Fibroblast of the conjunctiva (primary cell): ENCODE measurements at regions not wholly inside any gene's neighbourhood (a gene's known extent, or its start where the extent isn't known, plus 50 kb on each side); places are given as distances from the start of the nearest gene placed in this dataset.

Source experiments
- DNase-seq: peaks from one replicate; pipeline ENCODE4 v3.0.0-alpha.2; 2010; ENCODE audit warnings: low read depth

DNA sequence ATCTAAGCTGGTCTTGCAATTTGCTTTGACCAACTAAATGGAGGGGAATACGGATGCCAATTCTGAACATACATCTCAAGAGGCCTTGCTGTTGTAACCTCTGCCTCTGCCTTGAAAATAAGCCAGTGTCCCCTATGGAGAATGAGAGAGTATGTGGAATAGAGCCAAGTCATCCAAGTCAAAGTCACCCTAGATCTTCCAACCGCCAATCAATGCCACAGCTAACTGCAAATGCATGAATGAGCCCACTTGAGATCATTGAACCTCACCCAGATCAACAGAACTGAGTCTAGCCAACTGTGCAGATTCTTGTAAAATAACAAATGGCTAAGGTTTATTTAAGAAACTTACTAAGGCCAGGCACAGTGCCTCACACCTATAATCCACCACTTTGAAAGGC, 139.8 kb upstream of the TANK start:
- no peak for DNase-seq

DNA sequence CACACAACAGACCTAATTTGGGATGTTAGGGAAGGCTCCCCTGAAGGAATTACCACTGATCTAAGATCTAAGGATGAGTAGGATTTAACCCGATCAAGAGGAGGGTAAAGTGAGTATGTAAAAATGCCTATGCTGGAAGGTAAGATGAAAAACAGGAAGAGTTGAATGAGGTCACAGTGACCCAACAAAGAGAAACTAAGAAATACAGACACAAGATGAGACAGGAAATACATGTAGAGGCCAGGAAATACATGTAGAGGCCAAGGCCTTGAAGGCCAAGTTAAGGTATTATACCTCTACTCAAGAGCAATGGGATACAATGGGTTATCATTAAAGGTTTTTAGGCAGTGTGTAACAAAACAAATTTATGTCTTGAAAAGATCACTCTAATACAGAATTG, 131.6 kb upstream of the TANK start:
- no peak for DNase-seq

DNA sequence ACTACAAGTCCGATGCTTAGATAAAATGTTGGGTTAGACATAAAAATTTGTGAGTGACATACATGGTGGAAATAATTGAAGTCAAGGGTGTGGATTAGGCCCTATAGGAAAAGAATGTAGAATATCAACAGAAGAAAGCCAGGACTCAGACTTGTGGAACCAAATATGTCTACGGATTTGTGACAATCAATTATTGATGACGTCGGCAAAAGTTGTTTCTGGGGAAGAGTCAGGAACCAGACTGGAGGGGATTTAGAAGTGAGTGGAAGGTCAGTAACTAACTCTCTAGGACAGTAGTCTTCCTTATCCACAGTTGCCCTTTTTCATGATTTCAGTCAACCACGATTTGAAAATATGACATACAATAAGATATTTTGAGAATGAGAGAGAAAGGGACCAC, 130.9 kb upstream of the TANK start:
- DNase-seq = no peak

DNA sequence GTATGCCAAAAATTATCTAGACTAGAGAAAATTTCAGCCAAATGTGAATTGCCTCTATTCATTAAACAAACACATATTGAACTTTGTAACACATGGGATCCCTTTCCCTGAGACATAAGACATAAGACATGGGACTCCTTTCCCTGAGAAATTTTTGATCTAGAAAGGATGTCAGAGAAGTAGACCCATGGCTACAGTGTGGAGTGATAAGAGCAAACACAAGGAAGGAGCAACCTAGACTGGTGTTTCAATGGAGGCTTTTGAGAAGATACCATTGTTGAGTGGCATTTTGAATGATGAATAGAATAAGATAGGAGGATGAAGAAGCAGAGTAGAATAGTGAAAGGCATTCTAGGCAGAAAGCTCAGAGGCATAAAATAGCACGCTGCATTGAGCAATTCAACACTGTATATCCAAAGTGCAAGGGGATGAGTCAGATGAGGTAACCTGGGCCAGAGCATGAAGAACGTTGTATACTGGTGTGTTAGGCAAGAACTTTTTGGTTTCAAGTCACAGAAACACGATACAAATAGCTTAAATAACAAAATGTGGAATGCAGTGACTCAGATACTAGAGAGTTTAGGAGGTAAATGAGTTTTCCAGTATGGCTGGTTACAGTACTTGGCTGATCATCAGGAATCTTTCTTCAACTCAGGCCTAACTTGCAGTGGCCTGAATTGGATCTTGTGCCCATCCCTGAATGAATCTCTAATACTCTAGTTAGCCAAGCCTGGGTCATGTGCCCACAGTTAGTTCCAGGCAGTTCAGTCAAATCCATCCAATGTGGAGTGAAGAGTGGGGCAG, 129.8 kb upstream of the TANK start:
- peak; percentile 98 for DNase-seq

DNA sequence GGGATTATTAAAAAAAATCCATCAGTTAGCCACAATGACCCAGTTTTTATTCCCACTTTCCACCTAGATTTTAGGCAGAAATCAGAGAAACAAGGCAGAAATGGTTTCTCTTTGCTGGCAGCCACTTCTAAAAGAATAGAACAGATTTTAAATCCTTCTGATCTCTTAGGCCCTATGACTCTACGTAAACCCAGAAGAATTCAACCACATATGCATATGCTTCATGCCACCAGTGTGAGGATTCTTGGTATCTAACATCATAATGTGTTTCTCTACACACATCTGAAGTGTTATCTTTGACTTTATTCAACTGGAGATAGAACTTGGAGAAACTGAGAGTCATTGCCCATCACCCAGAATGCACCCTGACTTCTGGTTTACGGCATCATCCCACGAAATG, 128.7 kb upstream of the TANK start:
- no peak for DNase-seq

DNA sequence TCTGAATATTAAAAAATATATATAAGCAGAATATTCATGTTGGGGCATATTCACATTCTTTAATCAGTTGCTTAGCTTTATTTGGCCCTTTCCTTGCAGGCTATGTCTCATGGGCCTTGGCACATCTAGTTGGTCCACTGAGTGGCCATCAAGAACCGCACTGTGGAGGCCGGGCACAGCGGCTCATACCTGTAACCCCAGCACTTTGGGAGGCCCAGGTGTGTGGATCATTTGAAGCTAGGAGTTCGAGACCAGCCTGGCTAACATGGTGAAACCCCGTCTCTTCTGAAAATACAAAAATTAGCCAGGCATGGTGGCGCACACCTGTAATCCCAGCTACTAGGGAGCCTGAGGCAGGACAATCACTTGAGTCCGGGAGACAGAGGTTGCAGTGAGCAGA, 127.6 kb upstream of the TANK start:
- no peak for DNase-seq

DNA sequence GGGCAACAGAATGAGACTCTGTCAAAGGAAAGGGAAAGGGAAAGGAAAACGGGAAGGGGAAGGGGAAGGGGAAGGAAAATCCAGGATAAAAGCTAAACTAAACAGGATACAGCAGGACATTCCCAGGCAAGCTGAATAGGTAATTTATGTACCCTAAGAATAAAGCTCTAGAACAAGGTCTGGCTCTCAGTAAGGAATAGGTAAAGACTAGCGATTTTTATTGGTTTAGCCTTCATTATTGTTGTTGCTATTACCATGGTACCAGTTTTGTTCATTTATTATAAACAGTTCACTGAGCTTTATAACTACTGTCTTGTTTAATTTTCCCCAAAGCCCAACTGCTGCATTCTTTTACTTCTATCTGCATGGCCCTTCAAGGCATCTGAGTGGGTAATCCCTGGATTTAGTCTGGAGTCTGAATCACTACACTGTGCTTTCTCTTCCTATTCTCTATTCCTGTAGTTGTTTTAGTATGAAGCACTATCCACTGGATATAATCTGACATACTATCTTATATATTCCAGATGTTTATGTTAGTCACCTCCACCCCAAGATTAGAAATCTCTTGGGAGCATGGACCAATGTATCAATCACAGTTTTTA, 127.1 kb upstream of the TANK start:
- DNase-seq = no peak

DNA sequence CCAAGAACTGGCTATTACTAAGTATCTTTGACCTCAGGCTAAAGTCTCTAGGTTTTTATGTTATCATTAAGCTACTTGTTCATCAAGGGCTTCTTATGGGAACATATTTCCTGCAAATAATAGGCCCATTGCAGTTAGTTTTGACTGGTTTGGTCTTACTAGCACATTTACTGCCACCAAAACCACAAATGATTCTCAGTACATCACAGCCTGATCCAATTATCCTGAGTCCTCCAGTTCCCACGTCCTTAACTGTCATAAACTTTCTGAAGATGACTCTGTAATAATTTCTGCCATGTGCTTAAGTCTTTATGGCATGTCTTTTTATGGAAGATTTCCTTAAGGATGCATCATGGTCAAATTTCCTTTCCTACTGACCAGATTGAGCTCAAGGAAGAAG, 123.3 kb upstream of the TANK start:
- no peak for DNase-seq

DNA sequence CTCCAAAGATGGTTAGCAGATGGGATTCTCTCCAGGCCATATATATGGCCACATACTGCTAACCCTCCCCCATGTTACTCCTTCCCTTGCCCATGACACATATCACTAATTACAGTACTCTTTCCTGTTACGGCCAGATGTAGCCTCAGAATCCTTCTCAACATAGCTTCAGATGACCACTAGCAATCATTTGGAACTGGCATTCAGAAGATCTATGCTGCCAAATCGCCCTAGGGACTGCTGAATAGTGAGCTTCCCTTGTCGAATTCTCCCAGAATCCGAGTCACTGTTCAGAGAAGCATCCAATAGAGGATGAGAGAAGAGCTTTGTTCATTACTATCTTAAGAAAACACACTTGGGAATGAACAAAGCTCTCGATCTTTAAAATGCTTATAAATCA, 121.2 kb upstream of the TANK start:
- DNase-seq = no peak

DNA sequence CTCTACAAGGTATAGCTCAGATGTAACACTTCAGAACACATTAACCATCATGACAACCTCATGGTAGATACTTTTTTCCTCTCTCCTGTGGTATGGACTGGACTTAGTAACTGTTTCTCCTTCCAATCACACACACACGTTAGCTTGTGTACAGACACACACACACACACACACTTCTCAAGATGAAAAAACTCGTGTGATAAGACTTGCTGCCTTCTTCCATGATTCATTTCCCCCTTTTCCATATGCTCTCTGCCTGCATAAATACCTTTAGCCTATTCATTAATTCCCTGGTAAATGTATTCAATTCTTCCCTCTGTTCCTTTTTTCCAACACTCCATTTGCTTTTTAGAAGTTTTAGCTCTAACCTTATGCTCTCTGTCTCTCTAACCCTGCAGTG, 118.9 kb upstream of the TANK start:
- DNase-seq = no peak

DNA sequence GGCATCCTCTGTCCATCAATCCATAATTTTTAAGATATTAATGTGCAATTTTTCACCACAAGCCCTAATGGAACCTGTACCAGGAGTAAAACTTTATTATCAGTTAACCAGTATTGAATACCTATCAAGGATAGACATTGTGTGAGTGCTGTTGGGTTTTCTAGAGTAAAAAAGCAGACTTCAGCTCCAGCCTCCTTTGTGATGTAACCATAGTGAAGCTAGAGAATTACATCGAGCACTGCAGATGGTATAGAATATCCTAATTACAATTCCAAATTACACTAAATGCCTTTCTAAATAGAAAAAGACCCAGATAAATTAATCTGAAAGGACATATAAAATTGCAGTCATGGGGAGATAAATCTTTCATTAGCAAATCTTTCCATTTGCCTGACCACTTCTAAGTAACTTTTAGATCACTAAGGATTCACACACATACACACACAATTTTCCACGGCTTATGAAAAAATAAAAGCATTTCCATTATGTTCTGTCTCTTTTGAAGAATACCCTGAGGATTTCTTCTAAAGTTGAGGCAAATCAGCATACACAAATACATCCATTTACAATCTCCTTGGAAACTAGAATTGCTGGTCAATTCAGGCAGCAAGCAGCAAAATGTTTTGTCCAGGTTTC, 117.1 kb upstream of the TANK start:
- no peak for DNase-seq

DNA sequence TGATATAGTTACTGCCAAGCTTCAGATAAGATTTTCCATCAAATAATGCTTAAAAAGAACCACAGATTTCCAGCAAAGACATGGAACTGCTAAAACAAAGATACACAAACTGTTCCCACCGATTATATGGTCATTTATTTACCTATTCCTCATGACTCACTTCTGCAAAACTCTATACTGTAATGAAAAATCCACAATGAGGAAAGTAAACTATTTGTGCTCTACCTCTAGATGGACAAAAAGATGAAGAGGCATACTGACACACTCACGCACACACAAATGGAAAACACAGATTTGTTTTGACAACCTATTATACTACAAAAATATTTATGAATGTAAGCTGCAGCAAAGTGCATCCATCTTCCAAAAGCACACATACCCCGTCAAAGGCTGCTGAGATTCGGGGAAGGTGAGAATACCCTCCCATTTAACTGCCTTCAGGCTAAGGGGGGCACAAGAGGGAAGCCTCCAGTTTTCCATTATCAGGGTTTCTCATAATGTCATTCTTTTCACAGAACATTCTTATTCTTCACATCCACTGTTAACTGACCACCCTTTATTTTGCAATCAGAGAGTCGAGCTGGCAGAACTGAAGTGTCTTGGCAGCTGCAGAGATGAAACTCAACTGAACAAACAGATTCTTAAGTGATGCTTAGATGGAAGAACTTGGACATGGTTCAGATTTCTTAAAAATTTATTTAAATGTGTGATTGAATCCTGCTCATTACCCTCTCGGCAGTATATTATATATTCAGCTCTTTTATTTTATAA, 115.9 kb upstream of the TANK start:
- peak; percentile 63 for DNase-seq

DNA sequence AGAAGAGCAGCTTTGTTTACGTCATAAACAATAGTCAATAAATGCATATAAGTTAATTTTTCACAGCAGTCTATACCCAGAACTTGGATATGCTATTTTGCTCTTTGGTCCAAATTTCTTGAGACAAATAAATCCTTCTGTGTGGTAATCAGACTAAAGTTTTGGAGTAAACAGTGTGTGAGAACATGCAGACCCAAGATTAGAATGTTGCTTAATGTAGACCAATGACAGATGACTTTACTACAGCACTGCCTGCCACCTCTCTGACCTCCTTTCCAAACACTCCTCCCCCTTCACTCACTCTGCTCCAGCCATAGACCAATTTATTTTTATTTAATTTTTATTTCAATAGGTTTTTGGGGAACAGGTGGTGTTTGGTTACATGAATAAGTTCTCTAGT, 115.3 kb upstream of the TANK start:
- DNase-seq = no peak

DNA sequence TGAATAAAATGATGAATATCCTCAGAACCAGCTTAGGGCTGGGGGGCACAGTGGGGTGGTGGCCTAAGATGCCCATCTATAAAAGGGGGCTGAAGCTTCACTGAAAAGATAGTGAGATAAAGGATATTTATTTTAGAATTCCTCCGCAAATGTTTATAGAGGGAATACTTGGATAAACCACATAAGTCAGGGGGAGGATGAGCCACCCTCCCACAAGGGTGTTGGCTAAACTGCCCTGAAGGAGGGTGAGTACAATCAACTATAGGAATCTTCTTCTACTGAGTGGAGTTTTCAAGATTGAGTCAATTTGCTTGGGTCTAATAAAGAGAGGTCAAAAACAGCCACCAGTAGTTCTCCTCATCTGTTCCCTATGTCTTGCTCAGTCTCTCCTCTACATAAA, 114.5 kb upstream of the TANK start:
- DNase-seq = no peak

DNA sequence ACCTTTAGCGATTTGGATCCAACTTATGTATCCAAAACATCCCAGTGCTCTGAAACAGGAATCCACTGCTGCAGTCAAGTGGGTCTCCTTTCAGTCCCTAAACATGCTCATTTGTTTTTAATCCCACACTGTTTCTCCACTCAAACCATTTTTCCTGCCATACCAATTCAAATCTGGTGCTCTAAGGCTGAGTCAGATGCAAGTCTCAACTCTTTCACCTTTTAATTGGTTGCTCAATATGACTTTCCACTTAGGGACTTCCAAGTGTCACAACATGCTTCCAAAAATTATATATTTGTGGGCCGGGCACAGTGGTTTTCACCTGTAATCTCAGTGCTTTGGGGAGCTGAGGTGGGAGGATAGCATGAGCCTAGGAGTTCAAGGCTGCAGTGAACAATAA, 113.4 kb upstream of the TANK start:
- DNase-seq = no peak

DNA sequence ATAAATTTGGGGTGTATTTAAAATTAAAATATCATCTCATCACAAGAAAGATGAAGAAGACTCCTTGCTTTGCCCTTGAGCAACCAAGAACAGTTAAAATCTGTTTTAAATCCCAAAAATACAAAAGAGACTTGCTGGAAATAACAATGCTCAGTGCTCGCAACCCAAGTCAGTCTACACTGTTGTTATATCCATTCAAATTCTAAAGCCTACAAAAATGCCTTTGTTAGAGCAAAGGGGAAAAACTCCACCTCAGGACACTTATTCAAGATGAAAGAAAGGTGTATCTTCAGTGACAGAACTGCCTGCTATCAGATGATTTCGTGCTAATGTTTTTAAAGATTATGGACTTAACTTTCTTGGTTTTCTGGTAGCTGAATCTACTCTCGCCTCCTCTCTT, 111.9 kb upstream of the TANK start:
- DNase-seq = no peak

DNA sequence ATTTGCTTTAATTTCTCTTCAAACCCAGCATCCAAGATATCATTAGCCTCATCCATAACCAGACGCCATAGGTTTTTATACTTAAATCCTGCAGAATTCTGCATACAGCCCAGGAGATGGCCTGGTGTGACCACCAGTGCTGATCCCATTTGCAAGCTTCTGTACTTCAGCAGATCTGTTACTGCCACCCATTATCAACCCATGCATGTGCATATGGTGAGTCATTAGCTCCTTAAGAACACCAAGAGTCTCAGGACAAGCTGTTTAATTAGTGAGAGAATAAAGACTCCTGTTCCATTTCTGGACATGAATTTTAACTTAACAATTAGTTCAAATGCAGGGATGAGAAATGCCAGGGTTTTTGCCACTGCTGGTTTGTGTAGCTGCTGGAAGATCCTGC, 110.7 kb upstream of the TANK start:
- DNase-seq = no peak

DNA sequence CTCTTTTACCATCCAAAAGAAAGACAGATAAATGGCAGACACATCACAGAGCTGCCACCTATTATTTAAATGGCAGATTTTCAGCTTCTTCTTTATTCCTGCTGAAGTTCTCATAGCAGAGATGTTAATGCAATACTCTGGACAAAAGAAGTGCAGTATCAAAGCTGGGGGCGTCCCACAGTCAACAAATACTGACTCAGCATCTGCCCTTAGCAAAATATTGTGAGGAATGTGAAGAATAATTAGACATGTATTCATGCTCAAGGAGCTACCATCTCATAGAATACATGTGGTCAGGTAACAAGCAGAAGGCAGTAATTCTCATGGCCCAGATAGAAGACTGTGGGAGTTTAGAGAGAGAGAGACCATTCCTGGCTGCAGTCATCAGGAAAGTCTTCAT, 108.0 kb upstream of the TANK start:
- no peak for DNase-seq

DNA sequence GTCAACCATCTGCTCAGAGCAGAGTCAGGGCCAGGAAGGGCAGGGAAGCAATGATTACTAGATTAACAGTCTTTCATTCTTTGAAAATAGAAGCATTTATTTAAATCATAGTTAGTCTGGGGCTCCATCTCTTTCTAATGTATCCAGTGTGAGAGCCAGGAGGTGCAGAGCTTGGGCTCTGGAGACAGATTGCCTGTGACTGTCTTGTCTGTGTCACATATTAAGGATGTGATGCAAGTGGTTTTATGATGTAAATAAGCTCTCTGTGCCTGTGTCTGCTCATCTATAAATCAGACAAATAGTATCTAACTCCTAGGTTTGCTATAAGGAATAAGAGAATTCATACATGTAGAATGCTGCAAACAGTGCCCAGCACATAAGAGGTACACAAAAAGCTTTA, 104.9 kb upstream of the TANK start:
- no peak for DNase-seq

DNA sequence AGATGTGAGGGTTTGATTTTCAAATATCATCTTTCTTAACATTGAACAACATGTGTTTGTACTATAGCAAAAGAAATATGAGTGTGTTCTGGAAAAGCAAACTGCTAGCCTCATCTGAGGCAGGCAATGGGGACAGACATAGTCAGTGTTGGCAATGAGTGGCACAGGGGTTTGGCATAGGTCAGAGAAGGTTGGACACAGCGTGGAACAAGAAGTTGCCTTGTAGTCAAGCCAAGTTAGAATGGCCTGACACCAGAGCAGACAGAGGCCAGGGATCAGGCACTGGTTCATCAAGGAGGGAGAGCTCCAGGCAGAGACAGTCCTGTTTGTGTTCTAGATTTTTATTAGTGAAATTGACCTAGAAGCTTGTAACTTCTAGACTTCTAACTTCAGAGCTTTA, 100.8 kb upstream of the TANK start:
- no peak for DNase-seq

DNA sequence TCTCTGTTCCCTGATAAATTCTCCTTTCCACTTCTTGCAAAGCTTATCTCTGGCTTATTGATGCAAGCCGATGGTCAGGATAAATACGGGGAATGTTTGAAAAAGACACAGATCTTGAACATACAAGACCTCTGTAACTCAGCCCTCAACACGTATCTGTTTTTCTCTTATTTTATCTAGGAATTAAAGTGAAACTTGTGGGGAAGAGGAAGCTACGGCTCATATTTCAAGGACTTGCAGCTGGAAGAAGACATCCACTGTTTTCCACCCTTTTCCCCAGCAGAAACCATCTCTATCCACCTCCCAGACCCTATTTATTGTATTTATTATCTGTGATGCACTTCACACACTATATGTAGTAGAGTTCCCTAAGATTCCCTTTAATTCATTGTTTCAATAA, 98.4 kb upstream of the TANK start:
- no peak for DNase-seq

DNA sequence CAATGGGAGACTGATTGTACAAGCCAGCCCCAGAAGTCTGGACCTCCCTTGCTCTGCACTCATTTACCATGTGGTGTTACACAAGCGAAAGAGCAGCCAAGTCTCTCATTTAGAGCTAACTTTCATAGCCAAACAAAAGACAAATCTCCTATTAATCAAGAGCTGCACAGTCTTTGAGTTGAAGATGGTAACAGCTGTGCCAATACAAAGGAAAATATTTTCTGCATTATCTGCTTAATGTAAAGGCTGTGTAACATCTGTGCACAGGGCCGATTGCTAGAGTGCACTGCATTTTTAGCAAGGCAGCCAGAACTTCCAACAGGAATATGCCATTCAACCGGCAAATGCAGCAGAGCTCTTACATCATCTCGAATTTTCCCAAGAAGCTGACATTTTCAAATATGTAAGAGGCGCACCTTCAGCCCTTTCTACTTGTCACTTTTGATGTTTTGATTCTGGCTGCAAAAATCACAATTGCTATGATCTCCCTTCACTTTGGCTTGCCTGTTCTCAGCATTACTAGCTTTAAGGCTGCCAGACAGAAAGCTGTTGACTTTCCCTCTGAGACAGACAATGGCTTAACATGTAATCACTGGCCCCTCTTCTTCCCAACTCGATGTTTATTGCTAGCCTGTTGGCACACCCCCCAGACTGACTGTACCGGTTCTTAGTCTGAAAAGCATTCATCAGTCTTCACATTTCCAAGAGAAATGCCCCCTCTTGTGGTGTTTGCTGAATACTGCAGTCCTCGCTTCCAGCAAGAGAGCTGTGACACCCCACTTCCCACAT, 96.9 kb upstream of the TANK start:
- peak; percentile 88 for DNase-seq
